K562 (cell line): ENCODE measurements at regions not wholly inside any gene's neighbourhood (a gene's known extent, or its start where the extent isn't known, plus 50 kb on each side); places are given as distances from the start of the nearest gene placed in this dataset.

Experiments used
- ATAC-seq: fragments of 200-7000 bp; cut with Tn5 transposase; 3 replicates; pipeline ENCODE4 v1.9.1; 2020; ENCODE audit warnings: moderate library complexity
- BruUV-seq: library from RNA; stranded (reverse); fragments of 400-500 nt; replicated peaks from 2 replicates; lab custom pipeline; 2021; lab: Mats Ljungman, UMichigan
- CTCF ChIA-PET: fragments of 300-600 bp; formaldehyde crosslinking; extraction: SDS; loops from one replicate; lab custom pipeline; 2021; ENCODE audit warnings: low intra/inter-chr PET ratio; lab: Yijun Ruan, JAX
- POLR2A ChIA-PET: fragments of 300-600, 350-650 bp; sonication (Branson Sonifier 250); formaldehyde crosslinking; extraction: SDS; loops from one replicate; lab custom pipeline; 2021; ENCODE audit warnings: antibody characterized with exemption, inconsistent platforms; lab: Yijun Ruan, JAX
- DNase-seq, 4 experiments: peaks; one replicate each; pipeline versions ENCODE4 v3.0.0 to v3.0.0-alpha.2; 2011 to 2018; ENCODE audit warnings: low spot score in 3 of 4, mixed read lengths in 3 of 4; ENCODE audit errors: extremely low read depth in 1 of 4
- FAIRE-seq: peaks from 2 replicates; lab custom pipeline; 2011; peaks lifted over from hg19 to GRCh38; lab: Jason Lieb, UNC
- H2AFZ ChIP-seq: 2 replicates; pipeline ENCODE4 v1.6.0; 2011; ENCODE audit warnings: low read depth, low read length, control low read depth, inconsistent platforms
- H3K27ac ChIP-seq: fragments of 200-600 bp; 3 replicates; pipeline ENCODE4 v1.8.0; 2011; ENCODE audit warnings: low read depth, mild to moderate bottlenecking, control low read depth, inconsistent platforms, low read length, moderate library complexity, mixed read lengths; ENCODE audit errors: extremely low read depth
- H3K27me3 ChIP-seq, 2 experiments: fragments of 300-600 bp in 1 of 2; 2 replicates in 1 of 2; 3 replicates in 1 of 2; pipeline versions ENCODE4 v1.6.0 to v1.8.0; 2011; ENCODE audit warnings: inconsistent platforms in 2 of 2, low read length in 2 of 2, mild to moderate bottlenecking in 1 of 2, mixed read lengths in 1 of 2, moderate library complexity in 1 of 2; ENCODE audit not compliant: control insufficient read depth in 2 of 2, insufficient read depth in 2 of 2
- H3K36me3 ChIP-seq: fragments of 300-600 bp; 3 replicates; pipeline ENCODE4 v1.8.0; 2011; ENCODE audit warnings: mild to moderate bottlenecking, low read length, inconsistent platforms; ENCODE audit not compliant: control insufficient read depth, insufficient read depth
- H3K4me1 ChIP-seq, 2 experiments: fragments of 200-600 bp in 1 of 2; replicated peaks in 1 of 2; 2 replicates in 1 of 2; 3 replicates in 1 of 2; pipeline versions ENCODE4 v1.5.1 to v1.8.0; 2011; ENCODE audit warnings: inconsistent platforms in 2 of 2, low read length in 2 of 2, mild to moderate bottlenecking in 1 of 2, mixed read lengths in 1 of 2, moderate library complexity in 1 of 2; ENCODE audit not compliant: control insufficient read depth in 2 of 2, insufficient read depth in 2 of 2
- H3K4me2 ChIP-seq: 2 replicates; pipeline ENCODE4 v1.6.1; 2011; ENCODE audit warnings: low read length, control low read depth, inconsistent platforms, mixed read lengths; ENCODE audit not compliant: insufficient read depth
- H3K4me3 ChIP-seq: fragments of 200-600 bp; sonication (generic), shearing (Covaris generic); 2 replicates; pipeline ENCODE4 v1.5.1; 2016; ENCODE audit warnings: control low read depth, inconsistent platforms
- H3K79me2 ChIP-seq: fragments of 200-600 bp; 3 replicates; pipeline ENCODE4 v1.8.0; 2011; ENCODE audit warnings: low read length, inconsistent platforms; ENCODE audit not compliant: control insufficient read depth, insufficient read depth
- H3K9ac ChIP-seq, 2 experiments: 2 replicates each; pipeline versions ENCODE4 v1.6.0 to v1.6.1; 2011; ENCODE audit warnings: low read depth in 2 of 2, low read length in 2 of 2, control low read depth in 1 of 2, inconsistent platforms in 1 of 2, mild to moderate bottlenecking in 1 of 2, mixed read lengths in 1 of 2; ENCODE audit not compliant: insufficient read depth in 1 of 2
- H3K9me1 ChIP-seq: one replicate; pipeline ENCODE4 v1.6.0; 2011; ENCODE audit warnings: inconsistent platforms, mild to moderate bottlenecking, low read length, moderate library complexity; ENCODE audit not compliant: control insufficient read depth, insufficient read depth
- H3K9me3 ChIP-seq: replicated peaks from 2 replicates; pipeline ENCODE4 v1.5.1; 2011; ENCODE audit warnings: low read depth, low read length, inconsistent platforms; ENCODE audit not compliant: control insufficient read depth, insufficient read depth
- H4K20me1 ChIP-seq: replicated peaks from 2 replicates; pipeline ENCODE4 v1.6.1; 2011; ENCODE audit warnings: low read length, inconsistent platforms, mixed read lengths; ENCODE audit not compliant: control insufficient read depth, insufficient read depth
- BCLAF1 ChIP-seq, 2 experiments: fragments of 450-650 bp in 1 of 2; IDR thresholded peaks; 2 replicates each; pipeline ENCODE4 v1.6.1; 2011 to 2017; ENCODE audit warnings: low read depth in 2 of 2, antibody characterized with exemption in 1 of 2, borderline replicate concordance in 1 of 2, low read length in 1 of 2, mild to moderate bottlenecking in 1 of 2, mixed read lengths in 1 of 2; ENCODE audit not compliant: control insufficient read depth in 1 of 2
- CCNT2 ChIP-seq: IDR thresholded peaks from 2 replicates; pipeline ENCODE4 v1.6.1; 2011; ENCODE audit warnings: borderline replicate concordance, low read depth, mild to moderate bottlenecking, moderate library complexity, mixed read lengths, low read length; ENCODE audit not compliant: insufficient read length; ENCODE audit errors: extremely low read depth
- FOXJ2 ChIP-seq: fragments of 200-800 bp; sonication (Bioruptor generic); IDR thresholded peaks from 2 replicates; pipeline ENCODE4 v1.6.1; 2016; ENCODE audit warnings: missing genetic modification characterization, missing compliant biosample characterization
- FOXP1 ChIP-seq: sonication (generic); formaldehyde crosslinking; IDR thresholded peaks from 2 replicates; pipeline ENCODE4 v1.8.0; 2022; ENCODE audit warnings: mild to moderate bottlenecking, missing genetic modification reagents
- GTF2A2 ChIP-seq: IDR thresholded peaks from 2 replicates; pipeline ENCODE4 v1.6.1; 2016; ENCODE audit warnings: mild to moderate bottlenecking, missing genetic modification characterization, missing compliant biosample characterization
- HIVEP1 ChIP-seq: fragments of 250-450 bp; sonication (Bioruptor Pico); IDR thresholded peaks from 2 replicates; pipeline ENCODE4 v1.4.0; 2020; ENCODE audit warnings: mild to moderate bottlenecking
- IRF2 ChIP-seq: sonication (generic); formaldehyde crosslinking; IDR thresholded peaks from 2 replicates; pipeline ENCODE4 v1.8.1; 2022; ENCODE audit warnings: mild to moderate bottlenecking, missing genetic modification reagents
- MYC ChIP-seq, 2 experiments: fragments of 250-450 bp in 1 of 2; sonication (Bioruptor Pico) in 1 of 2; IDR thresholded peaks; 2 replicates each; pipeline versions ENCODE4 v1.5.1 to v1.6.1; 2012 to 2021; ENCODE audit warnings: low read depth in 2 of 2, borderline replicate concordance in 1 of 2, improper control_type of control experiment in 1 of 2, low read length in 1 of 2, mild to moderate bottlenecking in 1 of 2, moderate library complexity in 1 of 2
- OTX1 ChIP-seq: fragments of 450-650 bp; formaldehyde crosslinking; IDR thresholded peaks from 2 replicates; pipeline ENCODE4 v1.4.0; 2022; ENCODE audit warnings: mild to moderate bottlenecking
- SIN3A ChIP-seq, 2 experiments: fragments of 150-350 bp in 1 of 2; IDR thresholded peaks; 2 replicates each; pipeline ENCODE4 v1.6.1; 2011 to 2016; ENCODE audit warnings: borderline replicate concordance in 2 of 2, low read depth in 2 of 2, low read length in 2 of 2, mild to moderate bottlenecking in 2 of 2, moderate library complexity in 2 of 2; ENCODE audit not compliant: control insufficient read depth in 1 of 2
- TFE3 ChIP-seq: fragments of 450-650 bp; formaldehyde crosslinking; IDR thresholded peaks from 2 replicates; pipeline ENCODE4 v1.4.0; 2020; ENCODE audit warnings: mild to moderate bottlenecking, mixed read lengths
- ZBTB43 ChIP-seq: sonication (generic); formaldehyde crosslinking; IDR thresholded peaks from 2 replicates; pipeline ENCODE4 v1.8.0; 2023; ENCODE audit warnings: mild to moderate bottlenecking, missing genetic modification reagents
- ZFPM2 ChIP-seq: fragments of 250-450 bp; sonication (Bioruptor Pico); IDR thresholded peaks from 2 replicates; pipeline ENCODE4 v1.5.1; 2022; ENCODE audit warnings: mild to moderate bottlenecking
- ZKSCAN3 ChIP-seq: fragments of 250-450 bp; sonication (Bioruptor Pico); IDR thresholded peaks from 2 replicates; pipeline ENCODE4 v1.4.0; 2020
- ZNF449 ChIP-seq: fragments of 250-450 bp; sonication (Bioruptor Pico); IDR thresholded peaks from 2 replicates; pipeline ENCODE4 v1.8.0; 2022; ENCODE audit warnings: moderate library complexity, mild to moderate bottlenecking, inconsistent platforms
- WGBS: fragments of 100-300 bp; shearing (Covaris generic); methylation state at CpG from one replicate; pipeline ENCODE4 v1.1.6; 2016; ENCODE audit warnings: low coverage, mixed read lengths; ENCODE audit not compliant: insufficient coverage; ENCODE audit errors: missing lambda C conversion rate; 5-methylcytosine and 5-hydroxymethylcytosine counted together
- in situ Hi-C: fragments of 300-500 bp; cut with MboI; formaldehyde crosslinking; loops from 4 replicates; pipeline ENCODE4 v1.15.0; 2018; ENCODE audit warnings: inconsistent platforms, mixed read lengths
- intact Hi-C: fragments of 100-400 bp; cut with micrococcal nuclease; formaldehyde crosslinking; loops from 2 replicates; pipeline ENCODE4 v1.14.2; 2022

- in situ Hi-C loops (no loop called here), intact Hi-C loops (no loop called here)
- no peaks in the 10 kb centered on the region for H3K79me2 ChIP-seq
- H2AFZ ChIP-seq = no peak overlapping the region
- no peak for FAIRE-seq
- peaks cover 43 to 59% of the 10 kb centered on the region in 2 experiments for H3K27me3 ChIP-seq
- no peak for DNase-seq
- no peak overlapping the region for H3K4me3 ChIP-seq
- H3K27ac ChIP-seq = no peak overlapping the region
- 2% methylated on average over 7 of the region's 7 CpGs for WGBS
- H4K20me1 ChIP-seq = no peaks in the 10 kb centered on the region
- BruUV-seq = no TSS peak
- no peak overlapping the region for H3K4me2 ChIP-seq
- no peaks in the 10 kb centered on the region for H3K36me3 ChIP-seq
- H3K9ac ChIP-seq = no peak overlapping the region
- no peaks in the 10 kb centered on the region for H3K9me3 ChIP-seq
- ChIA-PET CTCF (no interaction called here), POLR2A (interaction anchor here (1.3 kb wide), 1 partner anchor 9 kb away, joined by 3 read pairs; no protein-coding TSS in a partner anchor)
- H3K9me1 ChIP-seq = peaks cover 4% of the 10 kb centered on the region
- TF ChIP-seq ZBTB43 (no peak), ZFPM2 (CRISPR knock-in tag) (no peak), FOXJ2 (tag) (no peak), OTX1 (no peak), GTF2A2 (tag) (no peak), TFE3 (CRISPR knock-in tag) (no peak), SIN3A (IDR thresholded peaks at IDR 0.05; ENCODE audit: borderline replicate concordance in 2 of 2, control insufficient read depth in 1 of 2, low read depth in 2 of 2, low read length in 2 of 2) (no peak), FOXP1 (CRISPR knock-in tag) (no peak), IRF2 (no peak), ZNF449 (CRISPR knock-in tag) (no peak), MYC (IDR thresholded peaks at IDR 0.05; ENCODE audit: low read depth, low read length) (no peak), MYC (CRISPR knock-in tag; IDR thresholded peaks at IDR 0.05; ENCODE audit: borderline replicate concordance, low read depth) (no peak), HIVEP1 (CRISPR knock-in tag) (no peak), BCLAF1 (IDR thresholded peaks at IDR 0.05; ENCODE audit: borderline replicate concordance in 1 of 2, control insufficient read depth in 1 of 2, low read depth in 2 of 2, low read length in 1 of 2) (no peak), CCNT2 (no peak), ZKSCAN3 (no peak)
- TF ChIP-seq, all 486 proteins: peak for 0
- no peak for ATAC-seq
- no peaks in the 10 kb centered on the region for H3K4me1 ChIP-seq
Measured at GRCh38 chr21:32954353-32954752, 71.4 kb upstream of the OLIG2 start.
